Activated CD8-positive, alpha-beta memory T cell treated with anti-CD3 and anti-CD28 coated beads for 36 hours (primary cell): ENCODE measurements at regions not wholly inside any gene's neighbourhood (a gene's known extent, or its start where the extent isn't known, plus 50 kb on each side); places are given as distances from the start of the nearest gene placed in this dataset.

Source experiments
- CTCF ChIA-PET: fragments of 350-600 bp; sonication (Branson Sonifier 250); formaldehyde crosslinking; loops from one replicate; lab custom pipeline; 2021; ENCODE audit warnings: antibody characterized with exemption; lab: Charles Lee
- POLR2A ChIA-PET: fragments of 350-600 bp; sonication (Branson Sonifier 250); formaldehyde crosslinking; loops from one replicate; lab custom pipeline; 2021; ENCODE audit warnings: antibody characterized with exemption; lab: Charles Lee

GRCh38 chr3:135759651-135760050, 205.9 kb upstream of the PPP2R3A start:
- CTCF ChIA-PET, result no interaction called here
- POLR2A ChIA-PET, result no interaction called here

- ChIA-PET POLR2A (no interaction called here), CTCF (no interaction called here)
Observed at GRCh38 chr3:135760581-135760980, 204.9 kb upstream of the PPP2R3A start.

- ChIA-PET POLR2A (no interaction called here), CTCF (no interaction called here)
Observed at GRCh38 chr3:135762188-135762856, 203.2 kb upstream of the PPP2R3A start.

GRCh38 chr3:135766115-135766514, 199.4 kb upstream of the PPP2R3A start:
- POLR2A ChIA-PET, result no interaction called here
- CTCF ChIA-PET, result no interaction called here

- CTCF ChIA-PET, result no interaction called here
- POLR2A ChIA-PET, result no interaction called here
Observed at GRCh38 chr3:135771760-135772159, 193.8 kb upstream of the PPP2R3A start.

- ChIA-PET CTCF (no interaction called here), POLR2A (no interaction called here)
Observed at GRCh38 chr3:135779024-135779423, 186.5 kb upstream of the PPP2R3A start.

GRCh38 chr3:135779590-135780235, 185.8 kb upstream of the PPP2R3A start:
- ChIA-PET POLR2A (no interaction called here), CTCF (no interaction called here)

GRCh38 chr3:135781026-135781815, 184.3 kb upstream of the PPP2R3A start:
- POLR2A ChIA-PET, result no interaction called here

GRCh38 chr3:135784557-135784956, 181.0 kb upstream of the PPP2R3A start:
- CTCF ChIA-PET, result no interaction called here
- POLR2A ChIA-PET, result no interaction called here

More at GRCh38 chr3:135781026-135781815, 184.3 kb upstream of the PPP2R3A start:
- CTCF ChIA-PET, result no interaction called here

- CTCF ChIA-PET, result no interaction called here
- POLR2A ChIA-PET, result no interaction called here
Observed at GRCh38 chr3:135788146-135788545, 177.4 kb upstream of the PPP2R3A start.

GRCh38 chr3:135788978-135789377, 176.6 kb upstream of the PPP2R3A start:
- ChIA-PET POLR2A (no interaction called here), CTCF (no interaction called here)

- ChIA-PET CTCF (no interaction called here), POLR2A (no interaction called here)
Observed at GRCh38 chr3:135792174-135792573, 173.4 kb upstream of the PPP2R3A start.

GRCh38 chr3:135792858-135793475, 172.6 kb upstream of the PPP2R3A start:
- CTCF ChIA-PET, result no interaction called here
- POLR2A ChIA-PET, result no interaction called here

- CTCF ChIA-PET, result no interaction called here
- POLR2A ChIA-PET, result no interaction called here
Observed at GRCh38 chr3:135800071-135800549, 165.4 kb upstream of the PPP2R3A start.

GRCh38 chr3:135801018-135801417, 164.5 kb upstream of the PPP2R3A start:
- CTCF ChIA-PET, result no interaction called here
- POLR2A ChIA-PET, result no interaction called here

GRCh38 chr3:135802171-135802570, 163.4 kb upstream of the PPP2R3A start:
- ChIA-PET POLR2A (no interaction called here), CTCF (no interaction called here)

- ChIA-PET CTCF (no interaction called here), POLR2A (no interaction called here)
Observed at GRCh38 chr3:135803028-135803692, 162.4 kb upstream of the PPP2R3A start.

GRCh38 chr3:135805752-135806151, 159.8 kb upstream of the PPP2R3A start:
- POLR2A ChIA-PET, result no interaction called here
- CTCF ChIA-PET, result no interaction called here

GRCh38 chr3:135806317-135806716, 159.2 kb upstream of the PPP2R3A start:
- CTCF ChIA-PET, result no interaction called here
- POLR2A ChIA-PET, result no interaction called here
